H9 (cell line): ENCODE measurements at regions not wholly inside any gene's neighbourhood (a gene's known extent, or its start where the extent isn't known, plus 50 kb on each side); places are given as distances from the start of the nearest gene placed in this dataset.

Experiments used
- DNase-seq: peaks from one replicate; pipeline ENCODE4 v3.0.0-alpha.2; 2017
- H2AFZ ChIP-seq: one replicate; pipeline ENCODE4 v1.6.1; 2013; ENCODE audit warnings: mild to moderate bottlenecking, low read length, control low read depth, moderate library complexity
- H2AK5ac ChIP-seq: 2 replicates; pipeline ENCODE4 v1.6.1; 2013; ENCODE audit warnings: low read length, control low read depth, mixed read lengths; ENCODE audit not compliant: insufficient read length
- H2BK120ac ChIP-seq: one replicate; pipeline ENCODE4 v1.6.1; 2013; ENCODE audit warnings: low read depth, mild to moderate bottlenecking, low read length, control low read depth, inconsistent platforms; ENCODE audit not compliant: poor library complexity, severe bottlenecking
- H2BK12ac ChIP-seq: 2 replicates; pipeline ENCODE4 v1.6.1; 2013; ENCODE audit warnings: low read length, control low read depth, mixed read lengths, low read depth; ENCODE audit not compliant: insufficient read length
- H2BK15ac ChIP-seq: 2 replicates; pipeline ENCODE4 v1.6.1; 2013; ENCODE audit warnings: low read depth, low read length, control low read depth
- H2BK20ac ChIP-seq: one replicate; pipeline ENCODE4 v1.6.1; 2013; ENCODE audit warnings: low read depth, mild to moderate bottlenecking, low read length, control low read depth, inconsistent platforms; ENCODE audit not compliant: poor library complexity, severe bottlenecking
- H2BK5ac ChIP-seq: 2 replicates; pipeline ENCODE4 v1.6.1; 2013; ENCODE audit warnings: low read length, control low read depth, mixed read lengths; ENCODE audit not compliant: insufficient read length
- H3K14ac ChIP-seq: 2 replicates; pipeline ENCODE4 v1.6.1; 2013; ENCODE audit warnings: low read length, control low read depth; ENCODE audit not compliant: insufficient read depth
- H3K18ac ChIP-seq: 2 replicates; pipeline ENCODE4 v1.6.1; 2013; ENCODE audit warnings: low read depth, mild to moderate bottlenecking, mixed read lengths, low read length, control low read depth; ENCODE audit not compliant: insufficient read length
- H3K23ac ChIP-seq: 2 replicates; pipeline ENCODE4 v1.6.1; 2013; ENCODE audit warnings: low read length, control low read depth, mixed read lengths, low read depth; ENCODE audit not compliant: insufficient read length
- H3K23me2 ChIP-seq: 2 replicates; pipeline ENCODE4 v1.6.1; 2013; ENCODE audit warnings: low read depth, mild to moderate bottlenecking, mixed read lengths, low read length, control low read depth; ENCODE audit not compliant: insufficient read length, poor library complexity, severe bottlenecking
- H3K27ac ChIP-seq: 2 replicates; pipeline ENCODE4 v1.5.1; 2013; ENCODE audit warnings: low read length, control low read depth, mixed read lengths, low read depth; ENCODE audit not compliant: insufficient read length
- H3K27me3 ChIP-seq: 2 replicates; pipeline ENCODE4 v1.6.1; 2013; ENCODE audit warnings: low read length, control low read depth, inconsistent platforms; ENCODE audit not compliant: insufficient read depth
- H3K4ac ChIP-seq: 2 replicates; pipeline ENCODE4 v1.6.1; 2013; ENCODE audit warnings: low read depth, mild to moderate bottlenecking, control low read depth, inconsistent platforms, low read length, moderate library complexity
- H3K4me1 ChIP-seq: 2 replicates; pipeline ENCODE4 v1.6.1; 2013; ENCODE audit warnings: low read length, control low read depth, inconsistent platforms; ENCODE audit not compliant: insufficient read depth
- H3K4me2 ChIP-seq: 2 replicates; pipeline ENCODE4 v1.6.1; 2013; ENCODE audit warnings: low read length, control low read depth, mixed read lengths; ENCODE audit not compliant: insufficient read length, insufficient read depth
- H3K56ac ChIP-seq: 2 replicates; pipeline ENCODE4 v1.6.1; 2013; ENCODE audit warnings: low read depth, mild to moderate bottlenecking, mixed read lengths, low read length, control low read depth; ENCODE audit not compliant: insufficient read length
- H3K79me1 ChIP-seq: 2 replicates; pipeline ENCODE4 v1.6.1; 2013; ENCODE audit warnings: low read depth, mild to moderate bottlenecking, moderate library complexity, low read length, control low read depth, inconsistent platforms; ENCODE audit not compliant: insufficient read depth, poor library complexity, severe bottlenecking
- H3K79me2 ChIP-seq: 2 replicates; pipeline ENCODE4 v1.6.1; 2013; ENCODE audit warnings: low read length, control low read depth, inconsistent platforms; ENCODE audit not compliant: insufficient read depth
- H3K9ac ChIP-seq: 2 replicates; pipeline ENCODE4 v1.6.1; 2013; ENCODE audit warnings: low read length, control low read depth, mixed read lengths; ENCODE audit not compliant: insufficient read length; ENCODE audit errors: extremely low read depth
- H3K9me3 ChIP-seq: one replicate; pipeline ENCODE4 v1.6.1; 2013; ENCODE audit warnings: low read depth, low read length, inconsistent platforms; ENCODE audit not compliant: control insufficient read depth
- H3T11ph ChIP-seq: one replicate; pipeline ENCODE4 v1.6.1; 2013; ENCODE audit warnings: mild to moderate bottlenecking, low read length, control low read depth, inconsistent platforms
- H4K20me1 ChIP-seq: one replicate; pipeline ENCODE4 v1.6.1; 2013; ENCODE audit not compliant: control insufficient read depth, insufficient read length, insufficient read depth
- H4K5ac ChIP-seq: 2 replicates; pipeline ENCODE4 v1.6.1; 2013; ENCODE audit warnings: low read depth, mild to moderate bottlenecking, mixed read lengths, low read length, control low read depth; ENCODE audit not compliant: insufficient read length
- H4K8ac ChIP-seq: replicated peaks from 2 replicates; pipeline ENCODE4 v1.6.1; 2013; ENCODE audit warnings: low read length, control low read depth, mixed read lengths, low read depth; ENCODE audit not compliant: insufficient read length
- H4K91ac ChIP-seq: 2 replicates; pipeline ENCODE4 v1.6.1; 2013; ENCODE audit warnings: low read depth, mild to moderate bottlenecking, moderate library complexity, mixed read lengths, low read length, control low read depth; ENCODE audit not compliant: insufficient read length
- H3K27ac Mint-ChIP-seq, 3 experiments: 2 replicates in 2 of 3; 3 replicates in 1 of 3; pipeline ENCODE4 v1.8.0; 2020 to 2021; ENCODE audit warnings: mixed read lengths in 3 of 3, mild to moderate bottlenecking in 1 of 3, moderate library complexity in 1 of 3
- H3K27me3 Mint-ChIP-seq: 2 replicates; pipeline ENCODE4 v1.8.0; 2021; ENCODE audit warnings: low read depth, mild to moderate bottlenecking, moderate library complexity, mixed read lengths
- H3K36me3 Mint-ChIP-seq, 3 experiments: 2 replicates in 2 of 3; 3 replicates in 1 of 3; pipeline ENCODE4 v1.8.0; 2020 to 2021; ENCODE audit warnings: low read depth in 3 of 3, mixed read lengths in 3 of 3; ENCODE audit not compliant: insufficient read depth in 1 of 3
- H3K4me1 Mint-ChIP-seq, 2 experiments: 2 replicates each; pipeline ENCODE4 v1.8.0; 2020; ENCODE audit warnings: mixed read lengths in 2 of 2
- H3K4me3 Mint-ChIP-seq, 2 experiments: 2 replicates in 1 of 2; 3 replicates in 1 of 2; pipeline ENCODE4 v1.8.0; 2020 to 2021; ENCODE audit warnings: mild to moderate bottlenecking in 2 of 2, mixed read lengths in 2 of 2, moderate library complexity in 1 of 2
- H3K9me3 Mint-ChIP-seq, 2 experiments: 2 replicates in 1 of 2; 3 replicates in 1 of 2; pipeline ENCODE4 v1.8.0; 2020; ENCODE audit warnings: mild to moderate bottlenecking in 2 of 2, mixed read lengths in 2 of 2, moderate library complexity in 1 of 2
- CTCF ChIP-seq: fragments of 200-600 bp; sonication (generic); conservative IDR thresholded peaks from 3 replicates; pipeline ENCODE4 v1.8.0; 2021; ENCODE audit warnings: antibody characterized with exemption, mild to moderate bottlenecking
- WGBS: extraction: QIAGEN DNeasy Blood & Tissue Kit; methylation state at CpG from one replicate; pipeline ENCODE4 v1.1.7; 2013; ENCODE audit warnings: missing lambda C conversion rate, low lambda C conversion rate, mixed read lengths; ENCODE audit not compliant: insufficient read length; ENCODE audit errors: extremely low coverage; 5-methylcytosine and 5-hydroxymethylcytosine counted together

DNA sequence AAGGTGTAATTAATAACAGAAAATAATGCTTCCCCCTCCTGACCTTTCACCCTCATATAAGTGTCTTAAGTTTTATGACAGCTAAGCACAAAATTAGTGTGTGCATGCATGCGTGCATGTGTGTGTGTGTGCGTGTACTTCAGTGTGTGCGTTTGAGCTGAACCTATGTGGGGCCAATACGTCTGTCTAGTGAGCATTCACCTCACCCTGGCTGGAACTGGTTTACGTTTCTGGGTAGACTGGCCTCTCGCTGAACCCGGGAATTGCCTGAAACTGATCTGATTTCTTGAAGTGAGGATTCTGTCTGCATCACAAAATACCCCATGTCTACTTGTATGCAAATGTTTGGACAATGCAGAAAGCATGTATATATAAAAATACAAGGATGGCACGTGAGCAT is 68.2 kb upstream of the TBX3 start:
- Histone ChIP-seq H3K9me3 (no peaks in the 10 kb centered on the region), H2AK5ac (no peak overlapping the region), H3K23me2 (no peaks in the 10 kb centered on the region), H3K56ac (no peak overlapping the region), H3K27me3 (no peaks in the 10 kb centered on the region; the same call in 1 of the 2 replicates), H3K23ac (no peak overlapping the region), H4K5ac (no peak overlapping the region), H2BK15ac (no peak overlapping the region), H3K79me2 (no peaks in the 10 kb centered on the region), H3K14ac (no peak overlapping the region), H4K20me1 (no peaks in the 10 kb centered on the region), H4K91ac (no peak overlapping the region), H2AFZ (no peak overlapping the region), H3K9ac (no peak overlapping the region), H3K4me2 (no peak overlapping the region), H2BK12ac (no peak overlapping the region), H3K4me1 (peaks cover 5% of the 10 kb centered on the region; the same call in 1 of the 2 replicates), H2BK20ac (no peak overlapping the region), H3K18ac (no peak overlapping the region), H3K4ac (no peak overlapping the region), H3K79me1 (no peaks in the 10 kb centered on the region), H2BK120ac (no peak overlapping the region), H2BK5ac (no peak overlapping the region), H4K8ac (no peak overlapping the region), H3T11ph (no peak overlapping the region), H3K27ac (no peak overlapping the region)
- DNase-seq, result no peak
- Mint-ChIP-seq H3K4me1 (peaks cover 23 to 29% of the 10 kb centered on the region in 2 experiments), H3K9me3 (no peaks in the 10 kb centered on the region), H3K27ac (peak overlapping the region in 1 of 3 experiments; percentile 86; a peak in 3 of 7 replicates), H3K4me3 (no peak overlapping the region), H3K36me3 (no peaks in the 10 kb centered on the region), H3K27me3 (peaks cover 46% of the 10 kb centered on the region)
- WGBS, result no CpG with 5 or more reads among the region's 8 CpGs
- no peak for TF ChIP-seq CTCF
